DMS153 (cell line): ENCODE measurements at regions not wholly inside any gene's neighbourhood (a gene's known extent, or its start where the extent isn't known, plus 50 kb on each side); places are given as distances from the start of the nearest gene placed in this dataset.
"Not testable (repeated sequence)": the region's sequence is repeated elsewhere in the genome, so short reads cannot be mapped to it uniquely, and the experiment has no call there.

ENCODE experiments used
- DNase-seq: peaks from one replicate; lab custom pipeline; 2025; lab: John Stamatoyannopoulos, UW

DNA sequence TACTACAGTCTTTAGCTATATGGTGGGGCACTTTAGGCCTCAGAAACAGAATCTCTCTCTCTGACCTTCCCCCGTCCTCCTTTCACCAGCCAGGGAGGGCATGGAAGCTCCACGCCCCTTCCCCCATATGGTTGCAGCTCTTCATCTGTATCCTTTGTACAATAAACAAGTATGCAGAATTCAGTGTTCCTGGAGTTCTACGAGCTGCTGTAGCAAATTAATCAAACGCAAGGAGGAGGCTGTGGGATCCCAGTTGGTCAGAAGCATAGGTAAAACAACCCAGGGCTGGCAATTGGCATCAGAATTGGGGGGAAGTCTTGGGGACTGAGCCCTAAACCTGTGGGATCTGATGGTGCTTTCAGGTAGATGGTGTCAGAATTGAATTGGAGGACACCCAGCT lies 163.7 kb upstream of the NLRP1 start:
- DNase-seq = no peak

DNA sequence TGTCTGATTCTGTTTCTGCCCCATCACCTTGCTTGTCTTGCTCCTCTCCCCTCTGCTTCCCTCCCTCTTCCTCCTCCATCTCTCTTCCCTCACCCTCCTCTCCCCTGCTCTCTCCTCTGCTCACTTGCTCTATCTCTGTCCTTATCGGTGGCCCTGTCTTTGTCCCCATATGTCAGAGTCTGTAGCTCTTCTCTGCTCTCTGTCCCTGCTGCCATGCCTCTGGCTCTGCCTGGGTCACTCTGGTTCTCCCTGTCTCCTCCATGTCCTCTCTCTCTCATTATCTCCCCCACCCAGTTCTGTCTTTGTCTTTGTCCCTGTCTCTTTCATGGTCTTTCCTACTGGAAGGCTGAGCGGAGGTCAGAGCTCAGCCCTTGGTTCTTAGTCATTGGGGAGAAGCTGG lies 169.1 kb upstream of the NLRP1 start:
- no peak for DNase-seq

DNA sequence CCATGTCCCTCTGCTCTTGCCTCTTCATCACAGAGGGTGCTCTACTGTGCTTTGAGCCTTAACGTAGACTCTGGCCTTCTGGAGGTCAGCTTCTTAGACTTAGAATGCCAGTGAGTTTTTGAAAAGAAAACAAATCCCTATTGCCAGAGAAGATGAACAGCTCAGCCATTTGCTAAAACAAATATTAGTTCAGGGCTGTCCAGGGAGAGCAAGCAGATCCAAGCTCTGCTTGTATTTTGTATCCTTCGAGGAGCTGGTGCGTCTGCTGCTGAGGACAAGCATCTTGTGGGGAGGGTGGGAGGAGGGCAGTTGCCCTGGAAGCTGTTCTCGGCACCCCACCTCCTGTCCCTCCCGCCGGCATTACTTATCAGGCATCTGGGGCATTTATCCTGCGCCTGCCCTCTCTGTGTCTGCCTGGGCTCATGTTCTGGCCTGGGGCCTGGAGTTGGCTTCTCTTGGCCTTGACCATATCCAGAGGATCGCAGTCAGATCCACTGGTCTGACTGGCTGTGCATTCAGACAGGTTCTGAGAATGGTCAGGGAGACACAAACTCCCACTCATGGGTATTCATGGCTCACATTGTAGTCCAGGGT lies 173.1 kb upstream of the NLRP1 start:
- no peak for DNase-seq

DNA sequence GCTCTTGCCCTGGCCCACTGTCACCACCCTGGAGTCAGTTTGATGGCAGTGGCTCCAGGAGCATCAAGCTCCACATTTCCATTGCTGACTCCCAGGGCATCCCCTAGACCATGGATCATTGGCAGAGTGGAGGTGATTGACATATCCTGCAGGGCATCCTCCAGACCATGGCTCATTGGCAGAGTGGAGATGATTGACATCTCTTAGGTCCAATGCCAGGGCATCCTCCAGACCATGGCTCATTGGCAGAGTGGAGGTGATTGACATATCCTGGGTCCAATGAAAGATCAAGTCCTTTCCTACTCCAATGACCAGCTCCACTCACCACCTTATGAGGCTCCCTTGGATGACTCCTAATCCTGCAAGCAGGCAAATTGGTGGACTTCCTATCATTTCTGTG lies 174.3 kb upstream of the NLRP1 start:
- DNase-seq = no peak

DNA sequence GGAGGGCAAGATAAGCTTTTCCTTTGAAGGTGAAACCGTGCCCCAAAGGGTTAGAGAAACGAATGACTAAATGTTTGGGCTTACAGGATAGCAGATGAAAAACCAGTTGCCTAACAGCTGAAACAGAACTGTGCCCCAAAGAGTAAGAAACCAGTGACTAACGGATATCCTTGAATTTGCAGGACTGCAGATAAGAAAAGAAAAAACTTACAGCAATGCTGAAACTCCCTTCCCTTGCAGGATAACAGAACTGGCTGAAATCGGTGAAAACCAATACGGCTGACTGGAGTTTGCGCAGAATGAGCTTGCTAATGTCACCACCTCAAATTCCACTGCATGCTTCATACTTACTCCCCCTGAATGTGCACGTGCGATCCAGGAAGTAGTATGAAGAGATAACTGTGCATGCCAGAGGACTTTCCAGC lies 175.2 kb upstream of the NLRP1 start:
- DNase-seq = no peak

DNA sequence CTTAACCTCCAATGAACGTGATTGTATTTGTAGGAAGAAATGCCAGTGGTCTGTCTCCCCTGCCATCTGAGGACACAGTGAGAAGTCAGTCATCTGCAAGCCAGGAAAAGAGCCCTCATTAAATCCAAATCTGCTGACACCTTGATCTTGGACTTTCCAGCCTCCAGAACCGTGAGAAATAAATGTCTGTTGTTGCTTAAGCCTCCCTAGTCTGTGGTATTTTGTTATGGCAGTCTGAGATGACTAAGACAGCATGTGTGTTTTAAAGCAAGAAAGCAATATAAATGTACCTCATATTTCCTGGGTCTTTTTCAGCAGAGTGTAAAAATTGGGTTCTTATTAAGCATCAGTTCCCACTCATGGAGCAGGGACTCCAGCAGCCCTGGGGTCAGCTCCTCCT lies 177.9 kb upstream of the NLRP1 start:
- no peak for DNase-seq

DNA sequence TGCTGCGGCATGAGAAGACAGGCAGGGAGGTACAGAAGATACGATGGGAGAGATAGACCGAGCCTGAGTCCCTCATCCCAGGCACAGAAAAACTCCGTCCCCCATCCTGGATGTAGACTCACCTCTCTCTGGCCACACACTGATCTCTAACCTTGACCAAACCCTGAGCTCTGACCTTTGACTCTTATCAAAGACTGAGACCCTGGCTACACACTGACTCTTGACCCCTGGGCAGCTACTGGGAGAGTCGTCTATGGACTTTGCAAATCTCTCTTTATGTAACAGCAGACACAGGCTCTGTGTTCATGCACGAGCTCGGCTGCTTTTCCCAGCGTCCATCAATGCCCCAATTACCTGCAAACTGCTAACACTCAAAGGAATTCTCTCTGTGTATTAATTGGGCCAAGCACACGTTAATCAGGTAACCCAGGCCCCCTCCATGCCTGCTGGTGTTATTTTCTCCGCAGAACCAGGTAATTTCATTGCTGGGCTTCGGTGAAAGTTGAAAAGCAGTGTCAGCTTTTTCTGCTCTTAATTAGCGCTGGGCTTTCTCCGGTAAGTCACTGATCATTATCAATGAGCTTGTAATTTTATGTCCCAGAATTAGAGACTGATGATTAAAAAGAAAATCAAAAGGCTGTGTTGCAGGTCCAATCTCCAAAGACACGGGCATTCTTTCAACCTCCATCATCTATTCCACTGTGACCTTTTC lies 179.4 kb upstream of the NLRP1 start:
- DNase-seq = no peak

DNA sequence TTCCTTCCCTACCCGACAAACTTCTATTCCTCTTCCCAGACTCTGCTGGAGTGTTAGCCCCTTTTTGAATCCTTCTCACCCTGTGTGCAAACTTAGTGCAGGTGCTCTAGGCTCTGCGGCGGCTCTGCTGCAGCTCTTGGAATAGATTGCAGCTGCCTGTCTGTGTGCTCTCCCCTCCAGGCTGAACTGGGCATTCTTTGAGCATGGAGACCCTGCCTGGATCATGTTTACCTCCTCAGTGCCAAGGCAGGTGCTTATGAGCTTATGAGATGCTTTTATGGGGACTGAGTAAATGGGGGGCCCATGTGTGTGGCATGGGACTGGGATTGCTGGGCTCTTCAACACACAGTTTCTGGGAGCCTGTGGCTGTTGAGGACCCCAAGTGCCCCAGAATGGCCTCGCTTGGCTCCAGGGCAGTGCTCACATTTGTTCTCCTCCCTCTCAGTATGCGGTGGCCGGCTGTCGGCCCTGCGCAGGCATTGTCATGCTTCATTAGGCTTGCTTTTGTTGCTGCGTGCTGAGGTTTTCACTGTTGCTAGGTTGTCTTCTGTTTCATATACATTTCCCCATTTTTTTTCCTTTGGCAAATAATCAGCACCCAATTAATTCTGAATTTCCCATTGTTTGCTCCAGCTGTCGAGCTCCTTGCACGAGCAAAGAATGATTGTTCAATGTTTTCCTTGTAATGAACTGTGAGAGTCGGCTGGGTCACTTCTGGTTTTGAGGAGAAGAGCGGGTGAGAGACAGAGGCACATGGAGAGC lies 185.5 kb upstream of the NLRP1 start:
- DNase-seq = peak; percentile 45

DNA sequence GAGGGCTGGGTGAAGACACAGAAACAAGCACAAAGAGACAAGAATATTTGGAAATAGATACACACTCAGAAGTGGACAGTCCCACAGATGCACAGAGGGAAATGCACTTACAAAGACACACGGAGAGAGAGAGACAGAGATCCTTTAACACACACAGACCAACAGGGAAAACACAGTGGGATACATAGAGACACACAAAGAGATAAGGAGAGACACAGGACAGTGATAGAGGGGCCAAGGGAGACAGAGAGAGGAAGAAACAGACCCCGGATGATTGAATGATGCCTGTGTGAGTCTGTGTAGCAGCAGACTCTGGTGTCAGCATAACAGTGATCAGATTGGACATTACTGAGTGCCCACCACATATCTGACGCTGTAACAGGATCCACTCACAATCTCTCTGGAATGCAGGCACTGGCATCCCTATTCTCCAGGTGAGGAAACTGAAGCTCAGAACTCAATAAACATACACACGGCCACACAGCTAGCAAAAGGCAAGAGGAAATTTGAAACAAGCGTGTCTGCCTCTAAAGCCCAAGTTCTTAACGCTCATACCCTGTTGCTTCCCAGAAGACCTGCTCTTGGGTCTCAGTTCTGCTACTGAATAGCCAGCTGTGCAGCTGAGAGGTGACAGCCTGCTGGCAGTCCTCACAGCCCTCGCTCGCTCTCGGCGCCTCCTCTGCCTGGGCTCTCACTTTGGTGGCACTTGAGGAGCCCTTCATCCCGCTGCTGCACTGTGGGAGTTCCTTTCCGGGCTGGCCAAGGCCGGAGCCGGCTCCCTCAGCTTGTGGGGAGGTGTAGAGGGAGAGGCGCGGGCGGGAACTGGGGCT lies 186.3 kb upstream of the NLRP1 start:
- DNase-seq = no peak

DNA sequence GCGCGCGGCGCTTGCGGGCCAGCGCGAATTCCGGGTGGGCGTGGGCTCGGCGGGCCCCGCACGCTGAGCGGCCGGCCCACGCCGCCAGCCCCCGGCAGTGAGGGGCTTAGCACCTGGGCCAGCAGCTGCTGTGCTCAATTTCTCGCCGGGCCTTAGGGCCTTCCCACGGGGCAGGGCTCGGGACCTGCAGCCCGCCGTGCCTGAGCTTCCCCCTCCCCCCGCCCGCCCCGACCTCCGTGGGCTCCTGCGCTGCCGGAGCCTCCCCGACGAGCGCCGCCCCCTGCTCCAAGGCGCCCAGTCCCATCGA lies 186.9 kb upstream of the NLRP1 start:
- DNase-seq = not testable (repeated sequence)

DNA sequence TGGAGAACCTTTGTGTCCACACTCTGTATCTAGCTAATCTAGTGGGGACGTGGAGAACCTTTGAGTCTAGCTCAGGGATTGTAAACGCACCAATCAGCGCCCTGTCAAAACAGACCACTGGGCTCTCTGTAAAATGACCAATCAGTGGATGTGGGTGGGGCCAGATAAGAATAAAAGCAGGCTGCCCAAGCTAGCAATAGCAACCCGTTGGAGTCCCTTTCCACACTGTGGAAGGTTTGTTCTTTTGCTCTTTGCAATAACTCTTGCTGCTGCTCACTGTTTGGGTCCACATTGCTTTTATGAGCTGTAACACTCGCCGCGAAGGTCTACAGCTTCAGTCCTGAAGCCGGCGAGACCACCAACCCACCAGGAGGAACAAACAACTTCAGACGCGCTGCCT lies 187.7 kb upstream of the NLRP1 start:
- not testable (repeated sequence) for DNase-seq

DNA sequence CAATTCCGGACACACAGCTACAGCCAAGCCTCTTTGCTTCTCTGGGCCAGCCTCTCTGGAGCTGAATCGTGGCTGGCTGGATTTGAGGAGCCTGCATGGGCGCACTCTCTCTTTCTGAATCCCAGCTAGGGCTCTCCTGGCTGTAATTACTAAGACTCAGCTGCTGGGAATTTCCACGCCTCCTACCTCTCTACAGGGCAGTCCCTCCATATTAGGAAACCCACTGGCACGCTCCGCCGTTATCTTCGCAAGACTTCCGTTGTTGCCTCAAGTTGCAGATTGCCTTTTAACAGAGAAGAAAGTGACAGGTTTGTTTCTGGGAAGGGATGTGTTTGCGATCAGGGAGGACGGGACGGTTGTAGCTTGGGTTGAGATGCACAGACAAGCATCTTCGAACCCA lies 188.4 kb upstream of the NLRP1 start:
- DNase-seq = no peak

DNA sequence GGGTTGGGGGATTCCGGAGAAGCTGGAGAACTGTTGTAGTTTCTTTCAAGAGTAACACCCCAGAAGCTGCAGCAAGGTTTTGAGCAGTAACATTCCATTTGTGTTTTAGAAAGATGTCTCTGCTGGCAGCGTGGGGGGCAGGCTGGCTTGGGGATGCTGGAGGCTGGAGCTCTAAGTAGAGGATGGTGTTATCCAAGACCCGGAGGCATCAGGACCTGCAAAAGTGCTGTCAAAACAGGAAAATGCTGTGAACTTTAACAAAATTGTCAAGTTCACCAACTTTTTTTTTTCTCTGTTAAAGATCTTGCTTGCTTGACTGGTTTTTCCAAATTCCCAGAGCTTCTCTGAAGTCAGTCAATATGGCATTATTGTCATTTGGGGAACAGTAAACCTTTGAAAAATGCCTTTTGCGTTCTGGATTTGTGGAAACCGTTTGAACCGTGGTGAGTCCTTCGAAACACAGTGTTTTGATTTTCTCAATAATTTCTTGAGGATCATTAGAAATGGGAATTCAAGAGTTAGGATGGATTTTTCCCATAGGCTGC lies 189.6 kb upstream of the NLRP1 start:
- DNase-seq = no peak

DNA sequence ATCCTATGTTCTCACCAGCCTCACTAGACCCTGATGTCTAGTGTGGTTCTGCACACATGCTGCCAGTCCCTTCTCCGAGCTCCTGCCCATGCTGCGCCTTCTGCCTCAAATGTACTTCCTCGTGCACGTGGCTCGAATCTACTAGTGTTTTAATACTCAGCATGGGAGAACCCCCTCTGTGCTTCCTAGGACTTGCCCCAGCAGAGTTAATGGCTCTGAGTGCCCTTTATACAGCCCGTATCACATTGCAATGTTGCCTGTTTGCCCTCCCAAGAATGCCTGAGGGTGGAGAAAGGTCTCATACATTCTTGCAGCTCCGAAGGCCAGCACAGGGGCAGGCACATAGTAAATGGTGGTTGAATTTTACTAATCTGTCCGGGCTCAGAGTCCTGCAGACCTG lies 190.8 kb upstream of the NLRP1 start:
- no peak for DNase-seq

DNA sequence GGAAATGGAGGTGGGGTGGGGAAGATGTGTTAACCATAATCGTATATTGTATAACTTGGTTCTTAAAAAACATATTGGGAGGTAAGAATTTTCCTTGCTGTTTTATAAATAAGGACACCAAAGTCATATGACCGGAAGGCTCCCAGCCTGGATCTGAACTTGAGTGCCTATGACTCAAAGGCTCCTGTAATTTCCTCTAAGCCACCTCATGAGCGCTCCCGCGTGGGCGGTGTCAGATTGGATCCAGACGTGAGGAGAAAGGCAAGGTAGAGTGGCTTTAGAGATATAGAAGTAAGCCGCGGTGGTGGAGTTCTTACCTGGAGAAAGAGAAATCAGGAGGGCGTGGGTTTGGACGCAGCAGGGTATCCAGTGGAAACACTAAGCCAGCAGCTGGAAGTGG lies 196.2 kb upstream of the NLRP1 start:
- no peak for DNase-seq

DNA sequence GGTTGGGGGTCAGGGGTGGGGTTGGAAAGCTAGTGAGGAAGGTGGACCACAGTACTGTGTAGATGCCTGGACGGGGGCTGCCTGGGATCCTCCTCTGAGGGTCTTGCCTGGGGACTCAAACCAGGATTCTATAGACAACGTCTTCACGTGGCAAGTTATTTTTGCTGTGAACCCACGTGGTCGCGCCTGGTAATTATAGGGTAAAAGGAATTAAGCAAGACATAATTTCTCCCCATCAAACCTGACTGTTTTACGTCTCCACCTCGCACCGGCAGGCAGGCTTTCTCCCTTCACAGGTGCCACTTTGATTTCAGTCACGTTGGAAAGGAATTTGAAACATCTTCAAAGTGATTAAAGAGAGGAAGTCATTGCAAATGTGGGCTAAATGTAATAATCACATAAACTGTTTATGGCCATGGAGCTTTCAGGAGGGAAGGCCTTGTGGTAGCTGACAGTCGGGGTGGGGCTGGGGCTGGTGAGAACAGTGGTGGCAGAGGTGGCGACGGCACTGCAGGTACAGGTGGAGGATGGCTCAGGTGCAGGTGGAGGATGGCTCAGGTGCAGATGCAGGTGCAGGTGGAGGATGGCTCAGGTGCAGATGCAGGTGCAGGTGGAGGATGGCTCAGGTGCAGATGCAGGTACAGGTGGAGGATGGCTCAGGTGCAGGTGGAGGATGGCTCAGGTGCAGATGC lies 197.1 kb upstream of the NLRP1 start:
- no peak for DNase-seq

DNA sequence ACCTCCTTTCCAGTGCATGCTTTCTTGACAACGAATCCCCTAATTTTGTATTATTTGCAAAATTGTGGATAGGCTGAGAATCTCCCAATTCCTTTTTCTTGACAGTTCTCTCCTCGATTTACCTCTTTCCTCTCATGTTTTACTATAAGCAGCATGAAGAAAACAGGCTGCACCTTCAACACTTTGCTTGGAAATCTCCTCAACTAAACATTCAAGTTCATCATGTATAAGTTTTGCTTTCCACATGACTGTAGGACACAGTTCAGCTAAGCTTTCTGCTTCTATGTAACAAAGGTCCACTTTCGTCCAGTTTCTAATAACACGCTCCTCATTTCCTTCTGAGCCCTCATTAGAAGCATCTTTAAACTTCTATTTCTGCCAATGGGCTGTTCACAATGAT lies 199.0 kb upstream of the NLRP1 start:
- DNase-seq = no peak

DNA sequence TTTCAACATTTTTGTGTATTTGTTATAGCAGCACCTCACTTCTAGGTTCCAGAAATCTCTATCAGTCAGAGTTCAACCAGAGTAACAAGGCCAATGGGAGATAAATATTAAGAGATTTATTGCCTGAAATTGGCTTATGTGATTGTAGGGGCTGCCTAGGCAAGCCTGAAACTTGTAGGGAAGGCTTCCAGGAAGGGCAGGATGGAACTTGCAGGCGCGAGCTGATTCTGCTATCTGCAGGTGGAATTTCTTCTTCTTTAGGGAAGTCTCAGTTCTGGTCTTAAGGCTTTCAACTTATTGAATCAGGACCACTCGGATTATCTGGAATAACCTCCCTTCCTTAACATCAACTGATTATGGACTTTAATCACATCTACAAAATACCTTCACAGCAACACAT lies 199.5 kb upstream of the NLRP1 start:
- no peak for DNase-seq

DNA sequence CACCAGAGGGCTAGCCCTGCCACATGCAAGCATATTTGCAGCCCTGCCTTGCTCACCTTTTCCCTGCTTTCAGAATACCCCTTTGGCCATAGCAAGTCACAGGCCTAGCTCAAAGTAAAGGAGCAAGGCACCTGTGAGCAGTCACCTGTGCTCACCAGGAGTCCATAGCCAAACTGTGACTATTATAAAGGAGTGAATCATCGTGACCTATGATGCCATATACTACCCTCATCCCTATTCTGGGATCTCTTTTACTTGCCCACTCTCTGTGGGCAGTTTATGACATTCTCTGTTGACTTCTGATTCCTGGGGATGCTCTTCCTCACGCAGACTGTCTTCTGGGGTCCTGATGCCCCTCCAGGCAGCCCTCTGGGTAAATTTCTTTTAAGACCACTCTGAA lies 200.5 kb upstream of the NLRP1 start:
- DNase-seq = no peak

DNA sequence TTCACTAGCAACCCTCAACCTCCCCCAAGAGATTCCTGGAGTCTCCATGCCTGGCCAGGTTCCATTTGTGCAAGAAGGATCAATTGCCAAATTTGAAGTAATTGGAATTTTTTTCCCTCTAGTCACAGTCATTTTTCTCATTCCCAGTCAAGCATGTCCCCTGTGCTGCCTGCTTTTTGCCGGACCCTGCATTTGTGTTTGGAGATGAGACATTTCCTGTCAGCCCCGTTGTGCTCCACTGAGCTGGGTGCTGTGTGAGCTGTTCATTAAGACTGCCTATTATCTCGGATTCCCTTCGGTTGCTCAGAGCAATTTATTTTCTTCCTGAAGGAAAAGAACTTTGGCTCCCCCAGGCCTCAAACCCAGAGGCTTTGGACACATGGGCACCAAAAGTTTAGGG lies 201.0 kb upstream of the NLRP1 start:
- DNase-seq = no peak

DNA sequence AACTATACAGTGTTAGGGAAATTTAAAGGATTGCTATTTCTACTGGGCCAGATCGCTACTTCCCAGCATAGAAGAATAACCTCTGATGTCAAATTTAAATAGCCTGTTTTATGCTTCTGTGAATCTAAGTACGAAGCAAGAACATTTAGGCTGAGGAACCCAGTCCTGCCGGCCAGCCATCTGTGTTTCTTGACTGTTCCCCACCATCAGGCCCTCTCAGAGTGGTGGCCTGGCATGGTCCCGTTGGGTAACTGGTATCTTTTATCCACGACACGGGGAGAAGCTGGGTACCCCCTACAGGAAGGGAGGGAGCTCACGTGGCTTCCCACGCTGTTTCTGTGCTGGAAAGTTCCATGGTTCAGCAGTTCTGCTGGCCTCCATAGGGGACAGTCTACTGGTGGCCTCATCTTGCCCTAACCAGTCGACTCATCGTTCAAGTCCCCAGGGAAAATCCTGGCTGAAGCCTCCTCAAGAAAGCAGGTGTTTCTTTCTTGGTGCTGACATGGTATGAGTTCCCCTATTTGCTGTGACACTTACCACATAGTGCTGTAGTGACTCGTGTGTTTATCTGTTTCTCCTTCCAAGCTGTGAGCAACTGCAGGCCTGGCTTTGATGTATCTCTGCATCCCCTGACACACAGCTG lies 201.7 kb upstream of the NLRP1 start:
- no peak for DNase-seq
